SK-N-SH (cell line): ENCODE measurements at regions not wholly inside any gene's neighbourhood (a gene's known extent, or its start where the extent isn't known, plus 50 kb on each side); places are given as distances from the start of the nearest gene placed in this dataset.

ENCODE experiments used
- CTCF ChIA-PET: fragments of 300-600, 350-600 bp; formaldehyde crosslinking; extraction: SDS; loops from one replicate; lab custom pipeline; 2021; lab: Yijun Ruan, JAX
- POLR2A ChIA-PET: fragments of 350-600 bp; sonication (Branson Sonifier 250); formaldehyde crosslinking; extraction: SDS; loops from one replicate; lab custom pipeline; 2020; ENCODE audit warnings: antibody characterized with exemption, inconsistent platforms; lab: Yijun Ruan, JAX
- DNase-seq: peaks from one replicate; pipeline ENCODE4 v3.0.0; 2012
- H2AFZ ChIP-seq: fragments of 200-600 bp; sonication (generic); 2 replicates; pipeline ENCODE4 v1.8.1; 2016; ENCODE audit warnings: antibody characterized with exemption, mild to moderate bottlenecking, low read depth
- H3F3A ChIP-seq: fragments of 200-600 bp; sonication (generic); replicated peaks from 2 replicates; pipeline ENCODE3; 2016; ENCODE audit warnings: antibody characterized with exemption, mild to moderate bottlenecking; ENCODE audit not compliant: insufficient read depth
- H3K27ac ChIP-seq, 2 experiments: fragments of 200-500 bp in 1 of 2; fragments of 200-600 bp in 1 of 2; sonication (Bioruptor generic) in 1 of 2; sonication (generic), shearing (Covaris generic) in 1 of 2; 2 replicates each; pipeline versions ENCODE4 v1.5.1 to v1.6.1; 2014 to 2016; ENCODE audit warnings: low read depth in 2 of 2, inconsistent platforms in 1 of 2, low read length in 1 of 2, mild to moderate bottlenecking in 1 of 2, mixed read lengths in 1 of 2
- H3K27me3 ChIP-seq: fragments of 200-600 bp; sonication (generic), shearing (Covaris generic); 2 replicates; pipeline ENCODE4 v1.6.1; 2016; ENCODE audit warnings: mixed run types; ENCODE audit not compliant: insufficient read depth
- H3K36me3 ChIP-seq, 2 experiments: fragments of 200-500 bp in 1 of 2; fragments of 200-600 bp in 1 of 2; sonication (Bioruptor generic) in 1 of 2; sonication (generic) in 1 of 2; replicated peaks in 1 of 2; 2 replicates each; pipeline versions ENCODE3 to v1.5.1; 2014 to 2016; ENCODE audit warnings: low read length in 1 of 2, mild to moderate bottlenecking in 1 of 2; ENCODE audit not compliant: insufficient read depth in 2 of 2, control insufficient read depth in 1 of 2
- H3K4me1 ChIP-seq, 2 experiments: fragments of 200-500 bp in 1 of 2; fragments of 200-600 bp in 1 of 2; sonication (Bioruptor generic) in 1 of 2; sonication (generic), shearing (Covaris generic) in 1 of 2; 2 replicates each; pipeline versions ENCODE4 v1.5.1 to v1.6.1; 2014 to 2016; ENCODE audit warnings: low read depth in 1 of 2, low read length in 1 of 2, mixed run types in 1 of 2; ENCODE audit not compliant: insufficient read depth in 2 of 2, control insufficient read depth in 1 of 2
- H3K4me2 ChIP-seq: fragments of 200-600 bp; sonication (generic), shearing (Covaris generic); 2 replicates; pipeline ENCODE4 v1.6.1; 2017; ENCODE audit warnings: mixed run types
- H3K4me3 ChIP-seq, 2 experiments: fragments of 200-500 bp in 1 of 2; fragments of 200-600 bp in 1 of 2; sonication (Bioruptor generic) in 1 of 2; sonication (generic), shearing (Covaris generic) in 1 of 2; 2 replicates each; pipeline versions ENCODE4 v1.5.1 to v1.8.1; 2014 to 2016; ENCODE audit warnings: low read depth in 2 of 2, inconsistent platforms in 1 of 2, low read length in 1 of 2, mild to moderate bottlenecking in 1 of 2, mixed read lengths in 1 of 2, moderate library complexity in 1 of 2
- H3K79me2 ChIP-seq: fragments of 200-600 bp; sonication (generic); 2 replicates; pipeline ENCODE4 v1.8.1; 2017; ENCODE audit warnings: mild to moderate bottlenecking; ENCODE audit not compliant: insufficient read depth
- H3K9ac ChIP-seq: fragments of 200-600 bp; sonication (generic); 2 replicates; pipeline ENCODE4 v1.6.1; 2017; ENCODE audit warnings: mixed run types
- H3K9me2 ChIP-seq: fragments of 200-600 bp; sonication (generic); 2 replicates; pipeline ENCODE4 v1.6.1; 2017; ENCODE audit warnings: mixed run types
- H3K9me3 ChIP-seq: fragments of 200-600 bp; sonication (generic); 2 replicates; pipeline ENCODE4 v1.6.1; 2017; ENCODE audit warnings: mixed run types, mild to moderate bottlenecking, moderate library complexity
- H4K20me1 ChIP-seq: fragments of 200-600 bp; sonication (generic); 2 replicates; pipeline ENCODE4 v1.6.1; 2017; ENCODE audit warnings: mild to moderate bottlenecking, mixed run types; ENCODE audit not compliant: insufficient read depth
- CHD2 ChIP-seq: fragments of 150-350 bp; IDR thresholded peaks from 2 replicates; pipeline ENCODE4 v1.6.1; 2018; ENCODE audit warnings: low read length; ENCODE audit not compliant: partially characterized antibody
- EP300 ChIP-seq, 2 experiments: IDR thresholded peaks; 2 replicates each; pipeline versions ENCODE4 v1.4.0 to v1.6.1; 2012; ENCODE audit warnings: borderline replicate concordance in 1 of 2, low read depth in 1 of 2, low read length in 1 of 2
- FOSL2 ChIP-seq: IDR thresholded peaks from 2 replicates; pipeline ENCODE4 v1.4.0; 2012; ENCODE audit warnings: low read depth, mild to moderate bottlenecking, moderate library complexity, borderline replicate concordance
- FOXJ3 ChIP-seq: sonication (generic); formaldehyde crosslinking; IDR thresholded peaks from 2 replicates; pipeline ENCODE4 v1.5.1; 2020; ENCODE audit warnings: mild to moderate bottlenecking, missing genetic modification reagents
- FOXM1 ChIP-seq: IDR thresholded peaks from 2 replicates; pipeline ENCODE4 v1.4.0; 2012; ENCODE audit warnings: low read depth, mild to moderate bottlenecking
- GABPA ChIP-seq: IDR thresholded peaks from 2 replicates; pipeline ENCODE4 v1.4.0; 2012; ENCODE audit warnings: low read depth, mild to moderate bottlenecking
- JUND ChIP-seq: IDR thresholded peaks from 2 replicates; pipeline ENCODE4 v1.4.0; 2012
- MAX ChIP-seq: IDR thresholded peaks from 2 replicates; pipeline ENCODE4 v1.4.0; 2012; ENCODE audit warnings: low read depth
- MEF2A ChIP-seq: IDR thresholded peaks from 2 replicates; pipeline ENCODE4 v1.4.0; 2012; ENCODE audit warnings: low read depth, borderline replicate concordance
- NFIC ChIP-seq: IDR thresholded peaks from 2 replicates; pipeline ENCODE4 v1.4.0; 2012; ENCODE audit warnings: borderline replicate concordance
- NRF1 ChIP-seq: IDR thresholded peaks from 2 replicates; pipeline ENCODE4 v1.6.1; 2012; ENCODE audit warnings: low read depth, mild to moderate bottlenecking, low read length
- PBX3 ChIP-seq: IDR thresholded peaks from 2 replicates; pipeline ENCODE4; 2012
- POLR2AphosphoS5 ChIP-seq: IDR thresholded peaks from 2 replicates; pipeline ENCODE4 v1.6.1; 2012; ENCODE audit warnings: low read depth, low read length
- RAD21 ChIP-seq: IDR thresholded peaks from 2 replicates; pipeline ENCODE4 v1.6.1; 2012; ENCODE audit warnings: mild to moderate bottlenecking, low read length
- REST ChIP-seq: IDR thresholded peaks from 2 replicates; pipeline ENCODE4 v1.6.1; 2012; ENCODE audit warnings: mild to moderate bottlenecking, low read depth, low read length, moderate library complexity
- RXRA ChIP-seq: IDR thresholded peaks from 2 replicates; pipeline ENCODE4 v1.4.0; 2012; ENCODE audit warnings: low read depth, mild to moderate bottlenecking, borderline replicate concordance
- SIN3A ChIP-seq: IDR thresholded peaks from 2 replicates; pipeline ENCODE4 v1.6.1; 2012; ENCODE audit warnings: low read depth, mild to moderate bottlenecking, low read length, moderate library complexity, borderline replicate concordance
- TAF1 ChIP-seq: IDR thresholded peaks from 2 replicates; pipeline ENCODE4 v1.6.1; 2012; ENCODE audit warnings: low read depth, mild to moderate bottlenecking, low read length, moderate library complexity, borderline replicate concordance
- TEAD4 ChIP-seq: IDR thresholded peaks from 2 replicates; pipeline ENCODE4 v1.4.0; 2012; ENCODE audit warnings: mild to moderate bottlenecking, borderline replicate concordance; ENCODE audit not compliant: insufficient read depth
- USF1 ChIP-seq: IDR thresholded peaks from 2 replicates; pipeline ENCODE4 v1.4.0; 2012; ENCODE audit warnings: low read depth, borderline replicate concordance
- USF2 ChIP-seq: fragments of 150-350 bp; IDR thresholded peaks from 2 replicates; pipeline ENCODE4 v1.6.1; 2017; ENCODE audit warnings: antibody characterized with exemption, low read length, low read depth, borderline replicate concordance
- YY1 ChIP-seq: IDR thresholded peaks from 2 replicates; pipeline ENCODE4 v1.4.0; 2012; ENCODE audit warnings: low read depth, mild to moderate bottlenecking
- WGBS: methylation state at CpG from one replicate; pipeline ENCODE4 v1.1.6; 2017; ENCODE audit warnings: low lambda C conversion rate; 5-methylcytosine and 5-hydroxymethylcytosine counted together

- H3K27me3 ChIP-seq, result no peaks in the 10 kb centered on the region
- H4K20me1 ChIP-seq, result no peaks in the 10 kb centered on the region
- H3F3A ChIP-seq, result no peaks in the 10 kb centered on the region
- CTCF ChIA-PET, result no interaction called here
- no peaks in the 10 kb centered on the region for H3K9me3 ChIP-seq
- WGBS, result 59% methylated on average over 11 of the region's 11 CpGs
- no peaks in the 10 kb centered on the region for H3K79me2 ChIP-seq
- no peaks in the 10 kb centered on the region for H3K4me1 ChIP-seq
- no peak overlapping the region for H3K4me2 ChIP-seq
- H2AFZ ChIP-seq, result no peak overlapping the region
- H3K36me3 ChIP-seq, result no peaks in the 10 kb centered on the region
- no peak overlapping the region for H3K27ac ChIP-seq
- no peaks in the 10 kb centered on the region; the same call in 1 of the 2 replicates for H3K9me2 ChIP-seq
- no peak overlapping the region for H3K4me3 ChIP-seq
- DNase-seq, result no peak
- POLR2A ChIA-PET, result no interaction called here
- no peak for TF ChIP-seq CHD2
- no peak for TF ChIP-seq GABPA
- no peak for TF ChIP-seq SIN3A
- TF ChIP-seq TEAD4, result no peak
- TF ChIP-seq TAF1, result no peak
- TF ChIP-seq PBX3, result no peak
- no peak for TF ChIP-seq MAX
- no peak for TF ChIP-seq REST
- H3K9ac ChIP-seq, result no peak overlapping the region
Observed at GRCh38 chr6:2388554-2389324, 143.3 kb upstream of the GMDS start.

GRCh38 chr6:2387445-2387844 is 142.0 kb upstream of the GMDS start:
- H3K27ac ChIP-seq, result no peak overlapping the region
- no peak overlapping the region for H3K4me3 ChIP-seq
- no peaks in the 10 kb centered on the region for H3K27me3 ChIP-seq
- H3K79me2 ChIP-seq, result no peaks in the 10 kb centered on the region
- H3F3A ChIP-seq, result no peaks in the 10 kb centered on the region
- POLR2A ChIA-PET, result no interaction called here
- H4K20me1 ChIP-seq, result no peaks in the 10 kb centered on the region
- CTCF ChIA-PET, result no interaction called here
- H3K9ac ChIP-seq, result no peak overlapping the region
- H3K36me3 ChIP-seq, result no peaks in the 10 kb centered on the region
- H2AFZ ChIP-seq, result no peak overlapping the region
- H3K4me2 ChIP-seq, result no peak overlapping the region
- H3K9me2 ChIP-seq, result no peaks in the 10 kb centered on the region; the same call in 1 of the 2 replicates
- H3K4me1 ChIP-seq, result no peaks in the 10 kb centered on the region
- no peaks in the 10 kb centered on the region for H3K9me3 ChIP-seq
- DNase-seq, result no peak
- WGBS, result 61% methylated on average over 3 of the region's 3 CpGs
- TF ChIP-seq FOXJ3 (CRISPR knock-in tag), result no peak
- TF ChIP-seq CHD2, result no peak
- no peak for TF ChIP-seq TAF1
- TF ChIP-seq USF2, result no peak
- TF ChIP-seq NRF1, result no peak
- TF ChIP-seq MAX, result no peak
- TF ChIP-seq RXRA, result no peak
- TF ChIP-seq MEF2A, result no peak
- no peak for TF ChIP-seq USF1
- TF ChIP-seq POLR2AphosphoS5, result no peak
- TF ChIP-seq NFIC, result no peak
- TF ChIP-seq YY1, result no peak
- no peak for TF ChIP-seq FOSL2
- no peak for TF ChIP-seq JUND
- no peak for TF ChIP-seq EP300 (IDR thresholded peaks at IDR 0.05; ENCODE audit: borderline replicate concordance in 1 of 2, low read depth in 1 of 2, low read length in 1 of 2)
- no peak for TF ChIP-seq FOXM1
- TF ChIP-seq RAD21, result no peak
